ENCODE measurements at regions not wholly inside any gene's neighbourhood (a gene's known extent, or its start where the extent isn't known, plus 50 kb on each side); places are given as distances from the start of the nearest gene placed in this dataset.
"Not testable (repeated sequence)": the region's sequence is repeated elsewhere in the genome, so short reads cannot be mapped to it uniquely, and the experiment has no call there.

- DNase-seq (ENCODE audit: low read depth), result no peak
These were observed 440.9 kb upstream of the KLF12 start for GRCh38 chr13:74574964-74575728.

GRCh38 chr13:74573654-74574053, 439.4 kb upstream of the KLF12 start:
- DNase-seq (ENCODE audit: low read depth), result no peak

GRCh38 chr13:74571811-74572210, 437.6 kb upstream of the KLF12 start:
- DNase-seq (ENCODE audit: low read depth), result no peak

- no peak for DNase-seq (ENCODE audit: low read depth)
These were observed 436.6 kb upstream of the KLF12 start for GRCh38 chr13:74570834-74571233.

- no peak for DNase-seq (ENCODE audit: low read depth)
These were observed 435.8 kb upstream of the KLF12 start for GRCh38 chr13:74570046-74570445.

GRCh38 chr13:74569251-74569650, 435.0 kb upstream of the KLF12 start:
- no peak for DNase-seq (ENCODE audit: low read depth)

- DNase-seq (ENCODE audit: low read depth), result no peak
These were observed 433.3 kb upstream of the KLF12 start for GRCh38 chr13:74567485-74567884.

GRCh38 chr13:74562381-74562780, 428.2 kb upstream of the KLF12 start:
- peak; percentile 25 for DNase-seq (ENCODE audit: low read depth)

GRCh38 chr13:74561155-74561554, 427.0 kb upstream of the KLF12 start:
- no peak for DNase-seq (ENCODE audit: low read depth)

- no peak for DNase-seq (ENCODE audit: low read depth)
These were observed 426.1 kb upstream of the KLF12 start for GRCh38 chr13:74560325-74560724.

- DNase-seq (ENCODE audit: low read depth), result no peak
These were observed 423.7 kb upstream of the KLF12 start for GRCh38 chr13:74557870-74558269.

- DNase-seq (ENCODE audit: low read depth), result no peak
These were observed 421.6 kb upstream of the KLF12 start for GRCh38 chr13:74555651-74556420.

- no peak for DNase-seq (ENCODE audit: low read depth)
These were observed 421.0 kb upstream of the KLF12 start for GRCh38 chr13:74555276-74555625.

GRCh38 chr13:74554569-74555275, 420.5 kb upstream of the KLF12 start:
- DNase-seq (ENCODE audit: low read depth), result no peak

GRCh38 chr13:74550039-74550438, 415.8 kb upstream of the KLF12 start:
- DNase-seq (ENCODE audit: low read depth), result peak; percentile 9

GRCh38 chr13:74536649-74537048, 402.4 kb upstream of the KLF12 start:
- DNase-seq (ENCODE audit: low read depth), result not testable (repeated sequence)

- DNase-seq (ENCODE audit: low read depth), result no peak
These were observed 399.0 kb upstream of the KLF12 start for GRCh38 chr13:74533226-74533625.

GRCh38 chr13:74530011-74530410, 395.8 kb upstream of the KLF12 start:
- no peak for DNase-seq (ENCODE audit: low read depth)

- DNase-seq (ENCODE audit: low read depth), result no peak
These were observed 394.7 kb upstream of the KLF12 start for GRCh38 chr13:74528734-74529513.

GRCh38 chr13:74523057-74523456, 388.9 kb upstream of the KLF12 start:
- no peak for DNase-seq (ENCODE audit: low read depth)

- DNase-seq (ENCODE audit: low read depth), result no peak
These were observed 377.3 kb upstream of the KLF12 start for GRCh38 chr13:74511523-74511922.

GRCh38 chr13:74487091-74487722, 353.0 kb upstream of the KLF12 start:
- DNase-seq (ENCODE audit: low read depth), result no peak

Data from GM04503 (cell line).